ENCODE measurements at regions not wholly inside any gene's neighbourhood (a gene's known extent, or its start where the extent isn't known, plus 50 kb on each side); places are given as distances from the start of the nearest gene placed in this dataset.
A peak's percentile ranks its signal among the peaks of the same experiment; 100 is the strongest.
"Not testable (repeated sequence)": the region's sequence is repeated elsewhere in the genome, so short reads cannot be mapped to it uniquely, and the experiment has no call there.

DNA sequence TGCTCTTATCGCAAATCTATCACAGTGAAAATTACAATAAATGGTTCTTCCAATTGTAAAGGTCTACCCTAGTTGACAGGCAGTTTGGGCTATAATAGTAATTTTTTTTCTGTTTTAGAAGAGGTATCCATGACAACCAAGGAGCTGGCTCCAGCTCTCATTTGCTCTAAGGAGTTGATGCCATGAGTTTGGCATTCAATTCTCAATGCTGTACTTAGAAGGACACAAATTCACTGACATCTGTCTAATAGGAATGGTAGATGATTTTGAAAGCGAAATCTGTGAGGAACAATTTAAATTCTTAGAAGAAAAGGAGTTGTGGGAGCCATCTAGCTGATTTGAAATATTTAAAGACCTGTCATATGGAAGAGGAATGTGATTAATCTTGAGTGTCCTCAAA, 203.6 kb upstream of the DAB2 start:
- no peak overlapping the region for H3K27ac ChIP-seq
- no peak overlapping the region for H3K4me3 ChIP-seq

DNA sequence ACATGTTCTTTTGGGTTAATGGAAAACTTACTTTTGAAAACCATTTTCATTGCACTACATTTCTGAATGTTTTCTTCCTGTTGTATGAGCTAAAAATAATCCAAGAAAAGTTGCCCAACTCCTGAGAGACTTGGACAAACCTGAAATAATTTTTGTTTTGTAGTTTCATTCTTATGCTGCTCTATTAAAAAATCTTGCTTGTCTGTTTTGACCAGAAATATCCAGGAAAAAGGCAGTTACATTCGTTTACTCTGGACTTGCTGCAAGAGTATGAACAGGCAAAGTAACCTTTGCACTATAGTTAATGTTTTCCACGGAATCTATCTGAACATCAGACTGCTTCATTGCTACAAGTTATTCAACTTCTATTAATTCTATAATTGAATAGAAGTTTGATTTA, 200.1 kb upstream of the DAB2 start:
- H3K4me3 ChIP-seq: no peak overlapping the region
- peak overlapping the region in 1 of 21 experiments; percentile 35 for H3K27ac ChIP-seq

DNA sequence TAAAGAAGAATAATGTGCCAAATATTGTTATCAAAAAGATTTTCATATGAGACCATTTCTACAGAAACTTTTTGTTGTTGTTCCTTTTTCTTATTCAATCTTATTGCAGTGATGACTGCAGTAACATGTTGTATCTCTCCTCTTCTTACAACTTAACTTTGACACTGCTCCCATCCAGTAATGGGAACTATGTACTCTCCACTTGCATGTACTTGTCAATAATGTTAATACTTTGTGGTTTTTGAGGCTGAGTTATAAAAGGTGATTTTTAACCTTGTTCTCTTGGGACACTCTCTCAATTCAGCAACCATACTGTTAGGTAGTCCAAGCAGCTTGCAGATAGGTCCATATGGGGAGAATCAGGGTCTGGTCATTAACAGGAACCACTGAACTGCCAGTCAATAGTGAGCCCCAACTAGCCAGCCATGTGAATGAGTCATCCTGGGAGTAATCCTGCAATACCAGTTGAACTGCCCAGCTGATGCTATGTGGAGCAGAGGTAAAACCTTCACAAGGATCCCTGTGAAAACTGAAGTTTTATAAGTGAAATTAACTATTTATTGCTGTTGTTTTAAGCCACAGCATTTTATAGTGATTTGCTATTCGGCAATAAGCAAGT, 199.6 kb upstream of the DAB2 start:
- no peak overlapping the region for H3K4me3 ChIP-seq
- H3K27ac ChIP-seq: peak overlapping the region in 1 of 21 experiments; percentile 35

DNA sequence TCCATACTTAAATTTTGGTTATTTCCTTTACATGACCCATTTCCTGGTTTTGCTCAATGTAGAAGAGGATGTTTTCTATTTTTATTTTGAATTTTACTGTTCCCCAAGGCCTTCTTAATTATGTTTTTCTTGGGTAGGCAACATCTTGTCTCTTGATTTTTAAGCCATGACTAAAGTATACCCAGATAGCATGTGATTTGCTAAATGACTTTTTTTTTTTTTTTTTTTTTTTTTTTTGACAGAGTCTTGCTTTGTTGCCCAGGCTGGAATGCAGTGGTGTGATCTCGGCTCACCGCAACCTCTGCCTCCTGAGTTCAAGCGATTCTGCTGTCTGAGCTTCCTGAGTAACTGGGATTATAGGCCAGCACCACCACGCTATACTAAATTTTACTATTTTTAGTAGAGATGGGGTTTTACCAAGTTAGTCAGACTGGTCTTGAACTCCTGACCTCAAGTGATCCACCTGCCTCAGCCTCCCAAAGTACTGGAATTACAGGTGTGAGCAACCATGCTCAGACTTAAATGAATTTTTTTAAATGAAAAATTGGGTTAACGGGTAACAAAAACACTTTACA, 198.6 kb upstream of the DAB2 start:
- Histone ChIP-seq H3K4me3 (no peak overlapping the region), H3K27ac (no peak overlapping the region)

DNA sequence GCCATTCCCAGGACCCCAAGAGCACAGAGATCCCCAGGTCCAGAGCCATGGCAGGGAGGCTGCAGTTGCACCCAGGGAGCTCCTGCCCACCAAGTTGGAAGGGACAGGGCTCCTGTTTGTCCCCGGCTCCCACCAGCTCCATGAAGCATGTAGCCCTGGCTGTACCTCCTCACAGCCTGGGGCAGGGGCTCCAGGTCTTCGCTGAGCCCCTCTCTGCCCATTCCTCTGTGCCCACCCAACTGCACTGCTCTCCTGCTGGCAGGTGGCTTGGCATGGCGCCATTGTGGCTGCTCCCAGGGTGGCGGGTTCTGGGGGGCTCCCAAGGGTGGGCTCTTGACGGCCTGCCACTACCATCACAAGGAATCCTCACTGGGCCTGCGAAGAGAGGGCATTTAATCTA, 197.5 kb upstream of the DAB2 start:
- H3K4me3 ChIP-seq: no peak overlapping the region
- no peak overlapping the region for H3K27ac ChIP-seq

DNA sequence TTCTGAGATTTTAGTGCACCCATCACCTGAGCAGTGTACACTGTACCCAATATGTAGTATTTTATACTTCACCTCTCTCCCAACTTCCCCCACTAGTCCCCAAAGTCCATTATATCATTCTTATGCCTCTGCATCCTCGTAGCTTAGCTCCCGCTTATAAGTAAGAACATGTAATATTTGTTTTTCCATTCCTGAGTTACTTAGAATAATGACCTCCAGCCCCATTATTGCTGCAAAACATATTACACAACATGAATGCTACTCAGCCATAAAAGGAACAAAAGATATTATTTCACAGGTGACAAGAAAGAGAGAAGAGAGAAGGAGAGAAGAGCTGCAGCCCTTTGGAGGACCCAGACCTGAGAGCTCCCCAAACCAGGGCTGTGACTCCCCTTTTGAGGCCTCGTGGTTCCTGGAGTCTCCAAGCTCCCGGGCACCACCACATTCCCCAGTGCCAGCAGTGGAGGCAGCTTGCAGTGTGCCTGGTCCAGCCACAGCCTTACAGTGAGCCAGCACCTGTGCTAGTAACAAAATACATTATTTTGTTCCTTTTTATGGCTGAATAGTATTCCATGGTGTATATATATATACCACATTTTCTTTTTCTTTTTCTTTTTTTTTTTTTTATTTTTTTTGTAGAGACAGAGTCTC, 194.5 kb upstream of the DAB2 start:
- Histone ChIP-seq H3K4me3 (no peak overlapping the region), H3K27ac (no peak overlapping the region)

DNA sequence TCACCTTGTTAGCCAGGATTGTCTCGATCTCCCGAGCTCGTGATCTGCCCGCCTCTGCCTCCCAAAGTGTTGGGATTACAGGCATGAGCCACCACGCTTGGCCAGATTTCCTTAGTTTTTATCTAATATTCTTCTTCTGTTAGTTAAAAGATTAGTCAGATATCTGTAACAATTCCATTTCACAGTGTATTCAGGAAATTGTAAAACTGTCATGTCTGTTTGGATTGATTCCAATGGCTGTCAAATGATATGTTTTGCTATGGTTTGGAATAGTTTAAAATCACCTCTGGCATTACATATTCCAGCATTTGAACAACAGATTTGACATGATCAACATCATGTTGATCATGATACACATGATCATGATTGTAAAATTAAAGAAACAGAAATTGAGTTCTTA, 193.6 kb upstream of the DAB2 start:
- H3K4me3 ChIP-seq: no peak overlapping the region
- H3K27ac ChIP-seq: no peak overlapping the region

DNA sequence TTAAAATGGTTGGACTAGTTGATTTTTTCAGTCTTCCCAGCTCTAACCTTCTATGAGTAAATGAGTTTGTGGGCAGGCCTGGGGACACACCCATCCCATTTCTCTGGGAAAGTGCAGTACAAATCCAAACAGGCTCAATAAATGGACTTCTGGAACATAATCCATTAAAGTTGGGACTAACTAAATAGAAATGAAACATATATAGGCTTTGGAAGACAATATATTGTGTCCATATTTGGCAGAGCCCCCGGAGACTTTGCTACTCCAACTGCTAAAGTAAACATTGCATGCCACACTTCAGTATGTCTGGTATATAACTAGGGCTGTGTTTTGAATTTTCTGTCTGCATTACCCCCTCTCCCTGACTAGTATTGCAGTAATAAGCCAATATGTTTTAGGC, 191.4 kb upstream of the DAB2 start:
- H3K27ac ChIP-seq: no peak overlapping the region

DNA sequence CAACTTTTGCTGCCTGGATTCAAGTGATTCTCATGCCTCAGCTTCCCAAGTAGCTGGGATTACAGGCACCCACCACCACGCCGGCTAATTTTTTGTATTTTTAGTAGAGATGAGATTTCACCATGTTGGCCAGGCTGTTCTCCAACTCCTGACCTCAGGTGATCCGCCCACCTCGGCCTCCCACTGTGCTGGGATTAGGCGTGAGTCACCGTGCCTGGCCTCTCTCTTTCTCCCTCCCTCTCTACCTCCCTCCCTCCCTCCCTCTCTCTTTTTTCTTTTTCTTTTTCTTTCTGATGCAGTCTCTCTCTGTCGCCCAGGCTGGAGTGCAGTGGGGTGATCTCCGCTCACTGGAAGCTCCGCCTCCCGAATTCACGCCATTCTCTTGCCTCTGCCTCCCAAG, 186.3 kb upstream of the DAB2 start:
- not testable (repeated sequence) for H3K4me3 ChIP-seq, H3K27ac ChIP-seq

More for the DNA sequence above, 191.4 kb upstream of the DAB2 start:
- H3K4me3 ChIP-seq: no peak overlapping the region

DNA sequence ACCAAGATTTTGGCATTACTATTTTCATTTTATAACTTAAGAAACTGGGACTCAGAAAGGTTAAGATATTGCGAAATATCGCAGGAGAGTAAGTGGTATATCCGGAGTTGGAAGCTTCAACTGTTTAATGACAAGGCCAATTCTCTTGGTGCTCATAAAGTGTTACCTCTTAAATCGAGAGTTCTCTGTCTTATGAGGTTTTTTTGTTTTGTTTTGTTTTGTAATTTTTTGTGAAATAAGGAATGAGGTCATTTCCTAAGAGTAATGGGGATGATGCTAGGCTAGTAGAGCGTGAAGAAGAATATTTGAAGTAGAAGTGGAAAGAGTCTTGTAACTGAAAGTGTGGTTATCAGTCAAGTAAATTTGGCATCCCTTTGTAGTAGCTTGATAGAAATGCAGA, 183.2 kb upstream of the DAB2 start:
- Histone ChIP-seq H3K27ac (no peak overlapping the region), H3K4me3 (no peak overlapping the region)

DNA sequence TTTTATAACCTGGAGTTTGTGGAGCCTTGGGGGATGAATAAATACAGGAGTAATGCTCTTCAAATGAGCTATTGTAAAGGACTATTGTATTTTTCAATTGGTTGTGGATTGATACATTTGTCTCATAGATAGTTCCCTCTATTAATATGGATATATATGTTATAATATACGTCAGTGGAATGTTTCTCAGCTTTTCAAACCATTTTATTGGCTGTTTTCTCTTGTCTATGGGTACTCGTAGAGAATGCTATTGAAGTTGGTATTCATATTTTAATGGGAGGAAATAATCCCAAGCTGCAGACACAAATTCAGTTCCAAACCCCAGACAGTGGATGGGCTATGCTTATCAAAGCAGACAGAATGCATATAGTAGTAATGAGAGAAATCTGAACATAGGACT, 181.8 kb upstream of the DAB2 start:
- H3K4me3 ChIP-seq: no peak overlapping the region
- no peak overlapping the region for H3K27ac ChIP-seq

DNA sequence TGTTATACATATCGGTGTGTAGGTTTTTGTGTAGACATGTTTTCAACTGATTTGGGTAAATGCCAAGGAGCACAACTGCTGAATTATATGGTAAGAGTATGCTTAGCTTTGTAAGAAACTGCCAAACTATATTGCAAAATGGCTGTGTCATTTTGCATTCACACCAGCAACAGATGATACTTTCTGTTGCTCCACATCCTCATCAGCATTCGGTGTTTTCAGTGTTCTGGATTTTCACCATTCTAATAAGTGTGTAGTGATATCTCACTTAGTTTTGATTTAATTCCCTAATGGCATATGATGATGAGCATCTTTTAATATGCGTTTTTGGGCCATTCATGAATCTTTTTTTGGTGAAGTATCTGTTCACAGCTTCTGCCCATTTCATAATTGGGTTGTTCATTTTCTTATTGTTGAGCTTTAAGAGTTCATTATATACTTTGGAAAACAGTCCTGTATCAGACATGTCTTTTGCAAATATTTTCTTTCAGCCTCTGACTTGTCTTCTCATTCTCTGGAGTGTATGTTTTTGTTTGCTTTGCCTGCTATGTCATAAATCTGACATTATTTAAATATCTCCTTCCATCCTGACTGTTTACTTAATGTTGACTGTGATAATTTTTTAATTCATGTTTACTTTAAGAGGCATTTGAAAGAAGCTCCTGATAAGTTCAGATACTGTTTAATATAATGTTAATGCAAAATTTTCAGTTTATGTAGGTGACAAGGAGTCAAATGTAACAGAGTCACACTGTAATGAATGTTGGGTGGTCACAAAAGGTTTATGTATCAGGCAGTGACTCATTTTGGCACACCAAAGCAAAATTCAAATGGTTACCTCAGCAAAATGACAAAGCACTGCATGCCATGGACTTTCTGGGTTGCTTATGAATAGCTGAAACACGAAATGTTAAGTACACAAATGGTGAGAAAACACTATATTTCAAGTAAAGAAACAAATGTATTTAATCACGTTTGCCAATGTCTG, 181.1 kb upstream of the DAB2 start:
- H3K27ac ChIP-seq: no peak overlapping the region
- no peak overlapping the region for H3K4me3 ChIP-seq

DNA sequence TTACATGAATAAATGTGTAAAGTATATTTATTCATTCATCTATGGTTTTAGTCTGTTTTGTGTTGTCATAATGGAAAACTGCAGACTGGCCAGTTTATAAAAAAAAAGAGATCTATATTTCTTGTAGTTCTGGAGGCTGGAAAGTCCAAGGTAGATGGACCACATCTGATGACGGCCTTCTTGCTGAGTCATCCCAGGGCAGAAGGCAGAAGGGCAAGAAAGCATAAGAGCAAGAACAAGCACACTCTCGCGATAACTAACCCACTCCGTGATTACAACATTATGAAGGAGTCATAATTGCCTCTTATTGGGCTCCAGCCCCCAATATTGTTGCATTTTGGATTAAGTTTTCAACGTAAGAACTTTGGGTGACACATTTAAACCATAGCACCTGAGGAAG, 180.4 kb upstream of the DAB2 start:
- Histone ChIP-seq H3K27ac (no peak overlapping the region), H3K4me3 (no peak overlapping the region)

DNA sequence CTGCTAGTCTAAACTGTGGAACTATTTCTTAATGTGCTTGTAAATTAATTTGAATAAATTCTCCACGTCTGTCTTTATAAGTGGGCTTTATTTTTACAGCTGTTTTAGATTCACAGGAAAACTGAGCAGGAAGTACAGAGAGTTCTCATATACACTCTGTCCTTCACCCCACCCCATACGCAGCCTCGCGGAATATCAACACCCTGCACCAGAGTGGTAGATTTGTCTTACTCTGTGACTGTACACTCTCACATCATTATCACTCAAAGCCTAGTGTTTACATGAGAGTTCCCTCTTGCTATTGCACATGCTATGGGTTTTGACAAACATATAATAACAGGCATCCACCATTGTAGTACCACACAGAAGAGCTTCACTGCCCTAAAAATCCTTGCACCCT, 179.7 kb upstream of the DAB2 start:
- H3K4me3 ChIP-seq: no peak overlapping the region
- no peak overlapping the region for H3K27ac ChIP-seq

DNA sequence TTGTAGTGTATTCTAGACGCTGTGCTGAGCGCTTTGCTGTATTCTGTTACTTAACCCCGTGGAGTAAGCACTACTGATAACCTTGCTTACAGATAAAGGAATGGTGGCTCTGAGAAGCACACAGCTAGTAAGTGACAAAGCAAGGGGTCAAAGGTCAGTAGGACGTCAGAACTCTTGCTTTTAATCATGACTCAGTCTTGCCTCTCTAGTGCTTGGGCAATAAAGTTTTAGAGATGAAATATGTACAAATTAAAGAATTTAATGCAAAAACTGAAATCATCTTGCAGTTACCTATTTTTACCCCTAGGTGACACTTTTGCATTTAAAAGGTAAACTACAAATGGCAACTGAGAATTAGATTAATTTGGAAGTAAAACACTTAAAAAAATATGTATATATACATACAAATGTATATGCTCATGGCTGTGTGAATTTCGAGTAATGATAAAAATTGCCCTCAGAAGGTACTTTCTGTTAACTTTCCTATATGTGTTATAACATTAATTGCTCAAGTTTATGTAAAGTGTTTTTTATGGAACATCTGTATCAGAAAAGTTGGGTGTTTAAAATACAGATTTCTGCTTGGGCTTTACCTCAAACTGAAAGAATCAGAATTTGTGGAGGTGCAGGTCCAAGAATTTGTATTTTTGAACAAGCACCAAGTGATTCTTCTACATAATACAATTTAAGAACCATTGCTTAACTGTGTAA, 175.1 kb upstream of the DAB2 start:
- H3K27ac ChIP-seq: no peak overlapping the region
- H3K4me3 ChIP-seq: no peak overlapping the region

DNA sequence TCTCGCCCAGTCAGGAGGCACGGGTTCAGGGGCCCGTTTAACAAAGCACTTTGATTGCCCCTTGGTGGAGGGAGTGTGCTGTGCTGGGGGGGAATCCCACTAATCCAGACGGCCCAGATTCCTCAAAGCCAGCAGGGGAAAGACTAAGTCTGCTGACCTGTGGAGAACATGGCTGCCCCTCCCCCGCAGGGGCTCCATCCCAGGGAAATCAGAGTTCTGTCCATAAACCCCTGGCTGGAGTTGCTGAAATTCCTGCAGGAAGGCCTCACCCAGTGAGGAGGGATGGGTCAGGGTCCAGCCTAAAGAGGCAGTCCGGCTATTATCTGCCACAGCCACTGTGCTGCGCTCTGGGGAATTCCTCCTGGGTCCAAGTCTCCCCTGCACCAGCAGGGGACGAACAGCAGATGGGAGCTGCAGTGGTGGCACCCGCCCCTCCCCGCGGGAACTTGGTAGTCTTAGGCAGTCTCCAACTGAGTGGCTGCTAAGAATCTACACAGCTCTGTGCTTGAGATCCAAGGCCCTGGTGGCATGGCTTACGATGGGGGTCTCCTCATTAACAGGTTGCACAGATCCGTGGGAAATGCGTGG, 174.0 kb upstream of the DAB2 start:
- Histone ChIP-seq H3K27ac (no peak overlapping the region), H3K4me3 (no peak overlapping the region)

DNA sequence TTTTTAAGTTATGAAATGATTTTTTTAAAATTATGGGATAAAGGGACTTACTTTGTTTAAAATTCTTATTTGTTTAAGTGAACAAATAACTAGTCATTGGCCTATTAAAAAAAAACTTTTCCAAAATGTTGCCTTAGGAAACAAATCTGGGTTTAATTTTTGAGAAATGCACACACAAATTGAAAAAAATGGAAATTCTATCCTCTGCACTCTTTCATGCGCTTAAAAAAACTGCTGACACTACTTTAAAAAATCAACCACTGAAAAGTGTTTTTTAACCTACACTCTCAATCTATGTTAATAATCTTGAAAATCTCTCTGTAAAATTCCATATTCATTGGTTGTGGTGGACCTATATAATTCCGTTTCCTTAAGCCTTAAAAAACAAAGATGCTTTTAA, 163.4 kb upstream of the DAB2 start:
- Histone ChIP-seq H3K27ac (peak overlapping the region in 2 of 21 experiments; percentile 13 to 38), H3K4me3 (no peak overlapping the region)

DNA sequence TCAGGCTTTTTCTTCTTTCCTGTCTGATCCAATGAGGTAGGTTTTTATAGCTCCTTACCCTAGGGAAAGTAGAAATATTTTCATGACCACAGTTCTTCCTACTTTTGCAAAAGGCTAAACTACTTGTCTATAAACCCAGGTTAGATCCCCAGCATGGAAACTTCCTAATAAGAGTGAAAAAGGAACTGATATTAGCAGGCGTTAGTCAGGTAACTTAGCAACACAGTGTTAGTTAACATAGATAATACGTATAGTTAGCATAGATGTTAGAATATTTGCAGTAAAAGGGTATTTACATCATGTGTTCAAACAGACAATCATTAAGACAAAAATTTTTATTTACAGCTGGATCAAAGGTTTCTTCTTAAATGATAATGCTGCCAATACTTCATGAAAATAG, 162.9 kb upstream of the DAB2 start:
- Histone ChIP-seq H3K4me3 (no peak overlapping the region), H3K27ac (no peak overlapping the region)

DNA sequence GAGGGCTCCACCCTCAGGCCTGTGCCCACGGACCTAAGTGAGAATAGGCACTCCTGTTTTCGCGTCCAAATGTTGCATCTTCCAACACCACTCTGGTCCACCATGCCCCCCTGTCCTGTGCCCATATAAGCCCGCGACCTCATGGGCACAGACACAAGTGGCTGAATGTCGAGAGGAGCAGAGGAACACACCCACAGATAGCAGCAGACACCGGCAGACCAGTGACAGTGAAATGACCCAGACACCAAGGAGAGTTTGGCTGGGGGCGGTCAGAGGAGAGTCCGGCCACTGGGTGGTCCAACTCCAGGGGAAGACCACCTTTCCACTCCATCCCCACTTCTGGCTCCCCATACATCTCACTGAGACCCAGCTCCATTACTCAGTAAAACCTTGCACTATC, 161.4 kb upstream of the DAB2 start:
- Histone ChIP-seq H3K4me3 (no peak overlapping the region), H3K27ac (no peak overlapping the region)

DNA sequence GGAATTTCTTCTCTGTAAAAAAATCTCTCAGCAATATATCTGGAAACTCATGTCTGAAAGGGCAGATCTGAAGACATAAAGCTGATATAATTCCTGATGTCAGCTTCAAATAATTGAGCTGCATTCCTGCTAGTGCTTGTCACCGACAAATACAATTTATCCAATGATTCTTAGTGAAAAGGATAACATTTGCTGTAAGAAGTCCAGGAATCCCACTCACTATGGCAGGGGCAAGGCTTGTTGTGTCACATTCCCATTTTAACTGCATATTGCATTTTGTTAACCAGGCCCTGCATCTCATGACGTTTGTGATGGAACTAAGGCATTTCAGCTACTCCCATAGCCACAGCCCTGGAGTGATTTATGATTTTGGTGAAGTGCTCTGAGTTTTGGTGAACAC, 160.1 kb upstream of the DAB2 start:
- Histone ChIP-seq H3K27ac (no peak overlapping the region), H3K4me3 (no peak overlapping the region)
